ENCODE measurements at regions not wholly inside any gene's neighbourhood (a gene's known extent, or its start where the extent isn't known, plus 50 kb on each side); places are given as distances from the start of the nearest gene placed in this dataset.

DNA sequence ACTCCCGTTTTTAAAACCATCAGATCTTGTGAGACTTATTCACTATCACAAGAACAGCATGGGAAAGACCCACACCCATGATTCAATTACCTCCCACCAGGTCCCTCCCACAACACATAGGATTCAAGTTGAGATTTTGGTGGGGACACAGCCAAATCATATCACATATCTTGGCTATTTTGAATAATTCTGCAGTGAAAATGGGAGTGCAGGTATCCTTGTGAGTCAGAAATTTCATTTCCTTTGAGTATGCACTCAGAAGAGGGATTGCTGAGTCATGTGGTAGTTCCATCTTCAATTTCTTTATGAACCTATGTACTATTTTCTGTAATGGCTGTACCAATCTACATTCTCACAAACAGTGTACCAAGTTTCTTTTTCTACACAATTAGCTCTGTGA, 125.8 kb downstream of the ANKRD7 start:
- H3K27me3 ChIP-seq (replicated peaks in 1 of 2; ENCODE audit: control insufficient read depth in 2 of 2, insufficient read depth in 2 of 2, low read length in 1 of 2): no peaks in the 10 kb centered on the region
- in situ Hi-C loops (cut with MboI): loop anchor here (25.0 kb wide), 1 partner anchor 837 kb away; no protein-coding TSS in a partner anchor
- ATAC-seq: peak; percentile 35
- H3K79me2 ChIP-seq (ENCODE audit: control insufficient read depth, insufficient read depth, low read length): no peaks in the 10 kb centered on the region
- H3K4me3 ChIP-seq: no peak overlapping the region
- WGBS (ENCODE audit: insufficient coverage, insufficient replicate concordance, low lambda C conversion rate, missing lambda C conversion rate): 0% methylated on average over 1 of the region's 1 CpG
- no peak overlapping the region for H3K27ac ChIP-seq (ENCODE audit: control insufficient read depth, insufficient read depth)
- H2AFZ ChIP-seq (ENCODE audit: control insufficient read depth, low read depth, low read length): no peak overlapping the region
- ChIA-PET SMC1A (ENCODE audit: uncharacterized antibody, unreplicated experiment) (interaction anchor here (1.1 to 1.7 kb wide), 3 partner anchors 23 to 827 kb away, joined by 3 read pairs; no protein-coding TSS in a partner anchor), POLR2A (no interaction called here), RAD21 (ENCODE audit: unreplicated experiment) (no interaction called here), CTCF (interaction anchor here (1.3 kb wide), 1 partner anchor 10 kb away, joined by 3 read pairs; no protein-coding TSS in a partner anchor)
- no TSS peak for BruUV-seq (replicated peaks)
- H3K36me3 ChIP-seq (ENCODE audit: control insufficient read depth in 2 of 2, insufficient read depth in 2 of 2, low read length in 1 of 2): no peaks in the 10 kb centered on the region
- intact Hi-C loops (cut with micrococcal nuclease; ENCODE audit: unreplicated experiment): loop anchor here (5.0 kb wide), 1 partner anchor 242 kb away; no protein-coding TSS in a partner anchor
- no peaks in the 10 kb centered on the region for H4K20me1 ChIP-seq (ENCODE audit: control insufficient read depth, insufficient read depth)
- H3K9me3 ChIP-seq (replicated peaks; ENCODE audit: control insufficient read depth, insufficient read depth, low read length): no peaks in the 10 kb centered on the region
- TF ChIP-seq TCF12 (IDR thresholded peaks at IDR 0.05; ENCODE audit: low read depth, low read length): no peak
- TF ChIP-seq, protein P1, sequence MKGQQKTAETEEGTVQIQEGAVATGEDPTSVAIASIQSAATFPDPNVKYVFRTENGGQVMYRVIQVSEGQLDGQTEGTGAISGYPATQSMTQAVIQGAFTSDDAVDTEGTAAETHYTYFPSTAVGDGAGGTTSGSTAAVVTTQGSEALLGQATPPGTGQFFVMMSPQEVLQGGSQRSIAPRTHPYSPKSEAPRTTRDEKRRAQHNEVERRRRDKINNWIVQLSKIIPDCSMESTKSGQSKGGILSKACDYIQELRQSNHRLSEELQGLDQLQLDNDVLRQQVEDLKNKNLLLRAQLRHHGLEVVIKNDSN (IDR thresholded peaks at IDR 0.05; ENCODE audit: borderline replicate concordance, extremely low read length, insufficient read depth, low read depth, low read length): no peak
- TF ChIP-seq, protein P2, sequence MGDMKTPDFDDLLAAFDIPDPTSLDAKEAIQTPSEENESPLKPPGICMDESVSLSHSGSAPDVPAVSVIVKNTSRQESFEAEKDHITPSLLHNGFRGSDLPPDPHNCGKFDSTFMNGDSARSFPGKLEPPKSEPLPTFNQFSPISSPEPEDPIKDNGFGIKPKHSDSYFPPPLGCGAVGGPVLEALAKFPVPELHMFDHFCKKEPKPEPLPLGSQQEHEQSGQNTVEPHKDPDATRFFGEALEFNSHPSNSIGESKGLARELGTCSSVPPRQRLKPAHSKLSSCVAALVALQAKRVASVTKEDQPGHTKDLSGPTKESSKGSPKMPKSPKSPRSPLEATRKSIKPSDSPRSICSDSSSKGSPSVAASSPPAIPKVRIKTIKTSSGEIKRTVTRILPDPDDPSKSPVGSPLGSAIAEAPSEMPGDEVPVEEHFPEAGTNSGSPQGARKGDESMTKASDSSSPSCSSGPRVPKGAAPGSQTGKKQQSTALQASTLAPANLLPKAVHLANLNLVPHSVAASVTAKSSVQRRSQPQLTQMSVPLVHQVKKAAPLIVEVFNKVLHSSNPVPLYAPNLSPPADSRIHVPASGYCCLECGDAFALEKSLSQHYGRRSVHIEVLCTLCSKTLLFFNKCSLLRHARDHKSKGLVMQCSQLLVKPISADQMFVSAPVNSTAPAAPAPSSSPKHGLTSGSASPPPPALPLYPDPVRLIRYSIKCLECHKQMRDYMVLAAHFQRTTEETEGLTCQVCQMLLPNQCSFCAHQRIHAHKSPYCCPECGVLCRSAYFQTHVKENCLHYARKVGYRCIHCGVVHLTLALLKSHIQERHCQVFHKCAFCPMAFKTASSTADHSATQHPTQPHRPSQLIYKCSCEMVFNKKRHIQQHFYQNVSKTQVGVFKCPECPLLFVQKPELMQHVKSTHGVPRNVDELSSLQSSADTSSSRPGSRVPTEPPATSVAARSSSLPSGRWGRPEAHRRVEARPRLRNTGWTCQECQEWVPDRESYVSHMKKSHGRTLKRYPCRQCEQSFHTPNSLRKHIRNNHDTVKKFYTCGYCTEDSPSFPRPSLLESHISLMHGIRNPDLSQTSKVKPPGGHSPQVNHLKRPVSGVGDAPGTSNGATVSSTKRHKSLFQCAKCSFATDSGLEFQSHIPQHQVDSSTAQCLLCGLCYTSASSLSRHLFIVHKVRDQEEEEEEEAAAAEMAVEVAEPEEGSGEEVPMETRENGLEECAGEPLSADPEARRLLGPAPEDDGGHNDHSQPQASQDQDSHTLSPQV (IDR thresholded peaks at IDR 0.05): no peak
- DNase-seq (ENCODE audit: low read depth, low spot score): no peak
- no peak for FAIRE-seq
- H3K4me2 ChIP-seq (ENCODE audit: control insufficient read depth, insufficient read depth): no peak overlapping the region
- H3K4me1 ChIP-seq (ENCODE audit: control insufficient read depth, insufficient read depth, low read length): no peaks in the 10 kb centered on the region
- H3K9ac ChIP-seq (ENCODE audit: control insufficient read depth, insufficient read depth, low read length): no peak overlapping the region
